Caco-2 (cell line): ENCODE measurements at regions not wholly inside any gene's neighbourhood (a gene's known extent, or its start where the extent isn't known, plus 50 kb on each side); places are given as distances from the start of the nearest gene placed in this dataset.

Experiments
- BruUV-seq: library from RNA; stranded (reverse); fragments of 400-500 nt; replicated peaks from 2 replicates; lab custom pipeline; 2021; lab: Mats Ljungman, UMichigan
- CTCF ChIA-PET: fragments of 300-600 bp; sonication (Branson Sonifier 250); formaldehyde crosslinking; loops from one replicate; lab custom pipeline; 2022; ENCODE audit warnings: antibody characterized with exemption; lab: Charles Lee
- POLR2A ChIA-PET: fragments of 300-600 bp; sonication (Branson Sonifier 250); formaldehyde crosslinking; loops from one replicate; lab custom pipeline; 2022; ENCODE audit warnings: antibody characterized with exemption; lab: Charles Lee
- DNase-seq, 2 experiments: peaks; one replicate each; pipeline versions ENCODE4 v3.0.0 to v3.0.0-alpha.2; 2020 to 2022
- H3K27me3 ChIP-seq: replicated peaks from 2 replicates; pipeline ENCODE4 v1.6.0; 2011; ENCODE audit warnings: low read length; ENCODE audit not compliant: control insufficient read depth, insufficient read depth
- H3K36me3 ChIP-seq: 2 replicates; pipeline ENCODE4 v1.5.1; 2011; ENCODE audit warnings: low read length; ENCODE audit not compliant: control insufficient read depth, insufficient read depth
- H3K4me1 ChIP-seq: fragments of 250-450 bp; sonication (Bioruptor Pico); 2 replicates; pipeline ENCODE4 v1.5.1; 2020; ENCODE audit warnings: mild to moderate bottlenecking
- H3K4me3 ChIP-seq: 2 replicates; pipeline ENCODE4 v1.5.1; 2011; ENCODE audit warnings: low read depth, mild to moderate bottlenecking, control low read depth, low read length
- H3K9me3 ChIP-seq: fragments of 250-450 bp; sonication (Bioruptor Pico); 2 replicates; pipeline ENCODE4 v1.5.1; 2020; ENCODE audit warnings: mild to moderate bottlenecking, moderate library complexity
- H3K27ac Mint-ChIP-seq: one replicate; pipeline ENCODE4 v1.8.0; 2022; ENCODE audit warnings: mixed read lengths; ENCODE audit not compliant: unreplicated experiment
- H3K27me3 Mint-ChIP-seq: one replicate; pipeline ENCODE4 v1.8.0; 2022; ENCODE audit warnings: mixed read lengths; ENCODE audit not compliant: insufficient read depth, unreplicated experiment
- H3K36me3 Mint-ChIP-seq: one replicate; pipeline ENCODE4 v1.8.0; 2022; ENCODE audit warnings: mild to moderate bottlenecking, mixed read lengths; ENCODE audit not compliant: insufficient read depth, unreplicated experiment
- H3K4me1 Mint-ChIP-seq: one replicate; pipeline ENCODE4 v1.8.0; 2022; ENCODE audit warnings: low read depth, mixed read lengths; ENCODE audit not compliant: unreplicated experiment
- H3K4me3 Mint-ChIP-seq: one replicate; pipeline ENCODE4 v1.8.0; 2022; ENCODE audit warnings: mild to moderate bottlenecking, moderate library complexity, mixed read lengths; ENCODE audit not compliant: unreplicated experiment
- H3K9me3 Mint-ChIP-seq: one replicate; pipeline ENCODE4 v1.8.0; 2022; ENCODE audit warnings: mixed read lengths; ENCODE audit not compliant: unreplicated experiment
- CTCF ChIP-seq, 2 experiments: fragments of 200-600 bp in 1 of 2; IDR thresholded peaks; 1 replicate in 1 of 2; 2 replicates in 1 of 2; pipeline versions ENCODE4 v1.5.1 to v1.8.0; 2011 to 2022; ENCODE audit warnings: antibody characterized with exemption in 1 of 2, control low read depth in 1 of 2, inconsistent platforms in 1 of 2, low read depth in 1 of 2, low read length in 1 of 2, mild to moderate bottlenecking in 1 of 2, moderate library complexity in 1 of 2; ENCODE audit not compliant: insufficient read depth in 1 of 2, severe bottlenecking in 1 of 2, unreplicated experiment in 1 of 2
- intact Hi-C: fragments of 100-400 bp; cut with micrococcal nuclease; formaldehyde crosslinking; loops from one replicate; pipeline ENCODE4 v1.10.0; 2022; ENCODE audit not compliant: unreplicated experiment

GRCh38 chr17:34784526-34784925 lies 176.7 kb downstream of the CCT6B start:
- no peak for DNase-seq
- no peaks in the 10 kb centered on the region for H3K4me1 Mint-ChIP-seq
- Histone ChIP-seq H3K9me3 (no peaks in the 10 kb centered on the region), H3K4me1 (no peaks in the 10 kb centered on the region), H3K36me3 (no peaks in the 10 kb centered on the region), H3K27me3 (no peaks in the 10 kb centered on the region; the same call in 1 of the 2 replicates), H3K4me3 (no peak overlapping the region)
- no peaks in the 10 kb centered on the region for H3K36me3 Mint-ChIP-seq
- no peak overlapping the region for H3K4me3 Mint-ChIP-seq
- H3K27me3 Mint-ChIP-seq = peaks cover 13% of the 10 kb centered on the region
- intact Hi-C loops = no loop called here
- no peak for TF ChIP-seq CTCF (IDR thresholded peaks at IDR 0.05; ENCODE audit: insufficient read depth in 1 of 2, low read depth in 1 of 2, low read length in 1 of 2, severe bottlenecking in 1 of 2, unreplicated experiment in 1 of 2)
- BruUV-seq = no TSS peak
- no peak overlapping the region for H3K27ac Mint-ChIP-seq
- ChIA-PET CTCF (no interaction called here), POLR2A (no interaction called here)
- H3K9me3 Mint-ChIP-seq = no peaks in the 10 kb centered on the region

GRCh38 chr17:34782271-34782670 lies 179.0 kb downstream of the CCT6B start:
- Histone ChIP-seq H3K27me3 (no peaks in the 10 kb centered on the region; the same call in 1 of the 2 replicates), H3K4me1 (no peaks in the 10 kb centered on the region), H3K36me3 (no peaks in the 10 kb centered on the region), H3K4me3 (no peak overlapping the region), H3K9me3 (no peaks in the 10 kb centered on the region)
- H3K9me3 Mint-ChIP-seq = no peaks in the 10 kb centered on the region
- BruUV-seq = no TSS peak
- ChIA-PET POLR2A (no interaction called here), CTCF (no interaction called here)
- peaks cover 16% of the 10 kb centered on the region for H3K27me3 Mint-ChIP-seq
- H3K27ac Mint-ChIP-seq = no peak overlapping the region
- no peak for TF ChIP-seq CTCF (IDR thresholded peaks at IDR 0.05; ENCODE audit: insufficient read depth in 1 of 2, low read depth in 1 of 2, low read length in 1 of 2, severe bottlenecking in 1 of 2, unreplicated experiment in 1 of 2)
- H3K4me3 Mint-ChIP-seq = no peak overlapping the region
- no peak for DNase-seq
- intact Hi-C loops = no loop called here
- no peaks in the 10 kb centered on the region for H3K36me3 Mint-ChIP-seq
- H3K4me1 Mint-ChIP-seq = no peaks in the 10 kb centered on the region

GRCh38 chr17:34781571-34782108 lies 179.6 kb downstream of the CCT6B start:
- intact Hi-C loops = no loop called here
- no peak for TF ChIP-seq CTCF (IDR thresholded peaks at IDR 0.05; ENCODE audit: insufficient read depth in 1 of 2, low read depth in 1 of 2, low read length in 1 of 2, severe bottlenecking in 1 of 2, unreplicated experiment in 1 of 2)
- no peaks in the 10 kb centered on the region for H3K9me3 Mint-ChIP-seq
- Histone ChIP-seq H3K27me3 (no peaks in the 10 kb centered on the region; the same call in 1 of the 2 replicates), H3K4me3 (no peak overlapping the region), H3K9me3 (no peaks in the 10 kb centered on the region), H3K4me1 (no peaks in the 10 kb centered on the region), H3K36me3 (no peaks in the 10 kb centered on the region)
- ChIA-PET POLR2A (no interaction called here), CTCF (no interaction called here)
- H3K27me3 Mint-ChIP-seq = peaks cover 16% of the 10 kb centered on the region
- H3K36me3 Mint-ChIP-seq = no peaks in the 10 kb centered on the region
- H3K27ac Mint-ChIP-seq = no peak overlapping the region
- BruUV-seq = no TSS peak
- no peak overlapping the region for H3K4me3 Mint-ChIP-seq
- no peaks in the 10 kb centered on the region for H3K4me1 Mint-ChIP-seq
- DNase-seq = no peak
